ENCODE measurements at regions not wholly inside any gene's neighbourhood (a gene's known extent, or its start where the extent isn't known, plus 50 kb on each side); places are given as distances from the start of the nearest gene placed in this dataset.

DNA sequence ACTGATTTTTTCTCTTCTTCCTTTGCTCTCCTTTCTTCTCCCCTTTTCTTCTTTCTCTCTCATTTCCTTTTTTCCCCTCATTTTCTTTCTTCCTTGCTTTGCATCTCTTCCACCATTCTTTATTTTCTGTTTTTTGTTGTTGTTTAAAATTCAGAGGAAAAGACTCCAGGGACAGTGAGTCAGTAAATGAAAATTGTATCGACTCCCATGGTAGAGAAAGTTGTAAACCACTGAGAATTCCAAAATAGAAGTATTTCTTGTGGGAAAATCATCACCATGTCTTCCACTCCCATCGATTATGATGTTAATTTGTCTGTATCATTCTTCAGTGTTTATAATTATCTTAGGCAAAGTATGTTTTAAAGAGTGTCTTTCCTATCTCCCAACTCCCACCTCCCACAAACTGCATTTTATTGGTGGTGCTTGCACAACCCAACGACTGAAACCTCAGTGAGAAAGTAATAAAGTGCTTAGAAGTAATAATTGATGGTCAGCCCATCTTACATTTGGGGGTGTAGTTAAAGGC lies 134.3 kb downstream of the IRS1 start:
- peaks cover 19% of the 10 kb centered on the region for H3K4me1 ChIP-seq (ENCODE audit: control insufficient read depth, insufficient read depth, low read length, unreplicated experiment)
- H2AFZ ChIP-seq (ENCODE audit: low read length, unreplicated experiment), result no peak overlapping the region
- H3K27me3 ChIP-seq (ENCODE audit: insufficient read depth, low read length), result no peaks in the 10 kb centered on the region
- H3K27ac ChIP-seq (ENCODE audit: low read depth, low read length), result no peak overlapping the region
- no peaks in the 10 kb centered on the region for H3K36me3 ChIP-seq (ENCODE audit: insufficient read depth, low read length)
- no peak overlapping the region for H3K4me3 ChIP-seq (ENCODE audit: low read depth, low read length)
- H3K79me2 ChIP-seq (ENCODE audit: control insufficient read depth, insufficient read depth, low read length, unreplicated experiment), result no peaks in the 10 kb centered on the region

GRCh38 chr2:226664661-226665060 lies 135.0 kb downstream of the IRS1 start:
- no peaks in the 10 kb centered on the region for H3K79me2 ChIP-seq (ENCODE audit: control insufficient read depth, insufficient read depth, low read length, unreplicated experiment)
- H3K4me1 ChIP-seq (ENCODE audit: control insufficient read depth, insufficient read depth, low read length, unreplicated experiment), result peaks cover 23% of the 10 kb centered on the region
- no peaks in the 10 kb centered on the region for H3K36me3 ChIP-seq (ENCODE audit: insufficient read depth, low read length)
- H3K27ac ChIP-seq (ENCODE audit: low read depth, low read length), result no peak overlapping the region
- H2AFZ ChIP-seq (ENCODE audit: low read length, unreplicated experiment), result no peak overlapping the region
- no peak overlapping the region for H3K4me3 ChIP-seq (ENCODE audit: low read depth, low read length)
- H3K27me3 ChIP-seq (ENCODE audit: insufficient read depth, low read length), result no peaks in the 10 kb centered on the region

- no peak overlapping the region for H3K4me3 ChIP-seq (ENCODE audit: low read depth, low read length)
- H3K4me1 ChIP-seq (ENCODE audit: control insufficient read depth, insufficient read depth, low read length, unreplicated experiment), result peaks cover 23% of the 10 kb centered on the region
- no peaks in the 10 kb centered on the region for H3K27me3 ChIP-seq (ENCODE audit: insufficient read depth, low read length)
- no peak overlapping the region for H3K27ac ChIP-seq (ENCODE audit: low read depth, low read length)
- H3K36me3 ChIP-seq (ENCODE audit: insufficient read depth, low read length), result no peaks in the 10 kb centered on the region
- H2AFZ ChIP-seq (ENCODE audit: low read length, unreplicated experiment), result no peak overlapping the region
- H3K79me2 ChIP-seq (ENCODE audit: control insufficient read depth, insufficient read depth, low read length, unreplicated experiment), result no peaks in the 10 kb centered on the region
Observed at GRCh38 chr2:226664140-226664539, 135.5 kb downstream of the IRS1 start.

GRCh38 chr2:226661789-226662545 lies 137.7 kb downstream of the IRS1 start:
- peaks cover 28% of the 10 kb centered on the region for H3K4me1 ChIP-seq (ENCODE audit: control insufficient read depth, insufficient read depth, low read length, unreplicated experiment)
- no peaks in the 10 kb centered on the region for H3K79me2 ChIP-seq (ENCODE audit: control insufficient read depth, insufficient read depth, low read length, unreplicated experiment)
- H3K4me3 ChIP-seq (ENCODE audit: low read depth, low read length), result peak overlapping the region; percentile 25; the same call in 1 of the 2 replicates
- H3K27ac ChIP-seq (ENCODE audit: low read depth, low read length), result peak overlapping the region; percentile 82
- no peak overlapping the region for H2AFZ ChIP-seq (ENCODE audit: low read length, unreplicated experiment)
- H3K36me3 ChIP-seq (ENCODE audit: insufficient read depth, low read length), result no peaks in the 10 kb centered on the region
- no peaks in the 10 kb centered on the region for H3K27me3 ChIP-seq (ENCODE audit: insufficient read depth, low read length)

- H2AFZ ChIP-seq (ENCODE audit: low read length, unreplicated experiment), result no peak overlapping the region
- no peaks in the 10 kb centered on the region for H3K36me3 ChIP-seq (ENCODE audit: insufficient read depth, low read length)
- peak overlapping the region; percentile 93 for H3K27ac ChIP-seq (ENCODE audit: low read depth, low read length)
- peaks cover 36% of the 10 kb centered on the region for H3K4me1 ChIP-seq (ENCODE audit: control insufficient read depth, insufficient read depth, low read length, unreplicated experiment)
- peak overlapping the region; percentile 10; the same call in 1 of the 2 replicates for H3K4me3 ChIP-seq (ENCODE audit: low read depth, low read length)
- no peaks in the 10 kb centered on the region for H3K27me3 ChIP-seq (ENCODE audit: insufficient read depth, low read length)
- no peaks in the 10 kb centered on the region for H3K79me2 ChIP-seq (ENCODE audit: control insufficient read depth, insufficient read depth, low read length, unreplicated experiment)
Observed at GRCh38 chr2:226660526-226660925, 139.1 kb downstream of the IRS1 start.

DNA sequence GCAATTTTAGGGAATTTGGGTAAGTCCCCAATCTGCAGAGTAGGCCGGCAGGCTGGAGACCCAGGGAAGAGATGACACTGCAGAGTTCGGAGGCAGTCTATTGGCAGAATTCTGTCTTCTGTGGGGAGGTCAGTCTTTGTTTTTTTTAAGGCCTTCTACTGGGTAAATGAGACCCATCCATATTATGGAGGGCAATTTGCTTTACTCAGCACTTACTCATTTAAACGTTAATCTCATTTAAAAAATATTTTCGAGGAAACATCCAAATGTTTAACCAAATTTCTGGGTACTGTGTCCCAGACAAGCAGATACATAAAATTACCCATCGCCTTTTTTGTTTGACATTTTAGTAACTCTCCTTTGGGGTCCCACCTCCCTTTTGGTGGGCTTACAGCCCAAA lies 139.5 kb downstream of the IRS1 start:
- Histone ChIP-seq H3K4me3 (ENCODE audit: low read depth, low read length) (peak overlapping the region; percentile 10; the same call in 1 of the 2 replicates), H3K27ac (ENCODE audit: low read depth, low read length) (peak overlapping the region; percentile 93), H3K27me3 (ENCODE audit: insufficient read depth, low read length) (no peaks in the 10 kb centered on the region), H2AFZ (ENCODE audit: low read length, unreplicated experiment) (no peak overlapping the region), H3K36me3 (ENCODE audit: insufficient read depth, low read length) (no peaks in the 10 kb centered on the region), H3K79me2 (ENCODE audit: control insufficient read depth, insufficient read depth, low read length, unreplicated experiment) (no peaks in the 10 kb centered on the region), H3K4me1 (ENCODE audit: control insufficient read depth, insufficient read depth, low read length, unreplicated experiment) (peaks cover 36% of the 10 kb centered on the region)

- peaks cover 36% of the 10 kb centered on the region for H3K4me1 ChIP-seq (ENCODE audit: control insufficient read depth, insufficient read depth, low read length, unreplicated experiment)
- H3K27me3 ChIP-seq (ENCODE audit: insufficient read depth, low read length), result no peaks in the 10 kb centered on the region
- H3K36me3 ChIP-seq (ENCODE audit: insufficient read depth, low read length), result no peaks in the 10 kb centered on the region
- no peak overlapping the region for H3K4me3 ChIP-seq (ENCODE audit: low read depth, low read length)
- H3K79me2 ChIP-seq (ENCODE audit: control insufficient read depth, insufficient read depth, low read length, unreplicated experiment), result no peaks in the 10 kb centered on the region
- H3K27ac ChIP-seq (ENCODE audit: low read depth, low read length), result no peak overlapping the region
- no peak overlapping the region for H2AFZ ChIP-seq (ENCODE audit: low read length, unreplicated experiment)
Observed at GRCh38 chr2:226659410-226659809, 140.2 kb downstream of the IRS1 start.

- no peak overlapping the region for H2AFZ ChIP-seq (ENCODE audit: low read length, unreplicated experiment)
- no peaks in the 10 kb centered on the region for H3K36me3 ChIP-seq (ENCODE audit: insufficient read depth, low read length)
- no peaks in the 10 kb centered on the region for H3K79me2 ChIP-seq (ENCODE audit: control insufficient read depth, insufficient read depth, low read length, unreplicated experiment)
- peaks cover 37% of the 10 kb centered on the region for H3K4me1 ChIP-seq (ENCODE audit: control insufficient read depth, insufficient read depth, low read length, unreplicated experiment)
- H3K4me3 ChIP-seq (ENCODE audit: low read depth, low read length), result no peak overlapping the region
- H3K27me3 ChIP-seq (ENCODE audit: insufficient read depth, low read length), result no peaks in the 10 kb centered on the region
- H3K27ac ChIP-seq (ENCODE audit: low read depth, low read length), result no peak overlapping the region
Observed at GRCh38 chr2:226658555-226658954, 141.1 kb downstream of the IRS1 start.

- H2AFZ ChIP-seq (ENCODE audit: low read length, unreplicated experiment), result no peak overlapping the region
- no peak overlapping the region for H3K27ac ChIP-seq (ENCODE audit: low read depth, low read length)
- H3K27me3 ChIP-seq (ENCODE audit: insufficient read depth, low read length), result no peaks in the 10 kb centered on the region
- H3K4me1 ChIP-seq (ENCODE audit: control insufficient read depth, insufficient read depth, low read length, unreplicated experiment), result peaks cover 48% of the 10 kb centered on the region
- H3K36me3 ChIP-seq (ENCODE audit: insufficient read depth, low read length), result no peaks in the 10 kb centered on the region
- H3K4me3 ChIP-seq (ENCODE audit: low read depth, low read length), result no peak overlapping the region
- H3K79me2 ChIP-seq (ENCODE audit: control insufficient read depth, insufficient read depth, low read length, unreplicated experiment), result no peaks in the 10 kb centered on the region
Observed at GRCh38 chr2:226657340-226658053, 142.1 kb downstream of the IRS1 start.

DNA sequence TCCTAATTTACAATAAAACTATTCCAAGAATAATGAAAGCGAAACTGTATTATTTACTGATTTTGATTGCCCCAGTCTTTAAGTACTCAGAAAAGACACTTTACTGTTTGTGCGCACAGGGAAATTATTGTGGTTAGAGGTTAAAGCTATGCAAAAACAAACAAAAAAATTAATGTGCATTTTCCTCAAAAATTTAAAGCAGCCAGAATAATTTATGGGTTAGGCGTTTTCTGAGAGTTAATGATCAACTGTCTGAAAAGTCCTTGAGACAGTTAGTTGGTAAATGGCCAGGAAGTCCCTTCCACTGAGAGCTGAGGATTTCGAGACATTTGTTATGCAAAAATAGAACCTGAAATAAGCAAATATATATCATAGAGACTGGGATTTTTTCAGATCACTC lies 143.3 kb downstream of the IRS1 start:
- no peaks in the 10 kb centered on the region for H3K27me3 ChIP-seq (ENCODE audit: insufficient read depth, low read length)
- H3K4me3 ChIP-seq (ENCODE audit: low read depth, low read length), result peak overlapping the region; percentile 55

More for the DNA sequence above, 143.3 kb downstream of the IRS1 start:
- H2AFZ ChIP-seq (ENCODE audit: low read length, unreplicated experiment), result peak overlapping the region; percentile 41
- H3K27ac ChIP-seq (ENCODE audit: low read depth, low read length), result peak overlapping the region; percentile 35
- H3K4me1 ChIP-seq (ENCODE audit: control insufficient read depth, insufficient read depth, low read length, unreplicated experiment), result peaks cover 47% of the 10 kb centered on the region
- no peaks in the 10 kb centered on the region for H3K36me3 ChIP-seq (ENCODE audit: insufficient read depth, low read length)
- peaks cover 1% of the 10 kb centered on the region for H3K79me2 ChIP-seq (ENCODE audit: control insufficient read depth, insufficient read depth, low read length, unreplicated experiment)
